ENCODE measurements at regions not wholly inside any gene's neighbourhood (a gene's known extent, or its start where the extent isn't known, plus 50 kb on each side); places are given as distances from the start of the nearest gene placed in this dataset.

GRCh38 chr2:107148496-107148895 lies 262.5 kb upstream of the ST6GAL2 start (continued):
- TF ChIP-seq, protein P1, sequence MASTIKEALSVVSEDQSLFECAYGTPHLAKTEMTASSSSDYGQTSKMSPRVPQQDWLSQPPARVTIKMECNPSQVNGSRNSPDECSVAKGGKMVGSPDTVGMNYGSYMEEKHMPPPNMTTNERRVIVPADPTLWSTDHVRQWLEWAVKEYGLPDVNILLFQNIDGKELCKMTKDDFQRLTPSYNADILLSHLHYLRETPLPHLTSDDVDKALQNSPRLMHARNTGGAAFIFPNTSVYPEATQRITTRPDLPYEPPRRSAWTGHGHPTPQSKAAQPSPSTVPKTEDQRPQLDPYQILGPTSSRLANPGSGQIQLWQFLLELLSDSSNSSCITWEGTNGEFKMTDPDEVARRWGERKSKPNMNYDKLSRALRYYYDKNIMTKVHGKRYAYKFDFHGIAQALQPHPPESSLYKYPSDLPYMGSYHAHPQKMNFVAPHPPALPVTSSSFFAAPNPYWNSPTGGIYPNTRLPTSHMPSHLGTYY (CRISPR knock-in tag; IDR thresholded peaks at IDR 0.05) = no peak
- no peak for TF ChIP-seq JUN (CRISPR knock-in tag; IDR thresholded peaks at IDR 0.05)
- TF ChIP-seq, protein P2, sequence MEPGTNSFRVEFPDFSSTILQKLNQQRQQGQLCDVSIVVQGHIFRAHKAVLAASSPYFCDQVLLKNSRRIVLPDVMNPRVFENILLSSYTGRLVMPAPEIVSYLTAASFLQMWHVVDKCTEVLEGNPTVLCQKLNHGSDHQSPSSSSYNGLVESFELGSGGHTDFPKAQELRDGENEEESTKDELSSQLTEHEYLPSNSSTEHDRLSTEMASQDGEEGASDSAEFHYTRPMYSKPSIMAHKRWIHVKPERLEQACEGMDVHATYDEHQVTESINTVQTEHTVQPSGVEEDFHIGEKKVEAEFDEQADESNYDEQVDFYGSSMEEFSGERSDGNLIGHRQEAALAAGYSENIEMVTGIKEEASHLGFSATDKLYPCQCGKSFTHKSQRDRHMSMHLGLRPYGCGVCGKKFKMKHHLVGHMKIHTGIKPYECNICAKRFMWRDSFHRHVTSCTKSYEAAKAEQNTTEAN (CRISPR knock-in tag; IDR thresholded peaks at IDR 0.05) = no peak
- no peak for TF ChIP-seq ZNF416 (CRISPR knock-in tag; IDR thresholded peaks at IDR 0.05)

GRCh38 chr2:107160640-107161239 lies 274.8 kb upstream of the ST6GAL2 start:
- H3K9me3 Mint-ChIP-seq = peaks cover 9% of the 10 kb centered on the region; the same call in 1 of the 2 replicates
- H3K4me1 Mint-ChIP-seq = no peaks in the 10 kb centered on the region
- ChIA-PET CTCF (no interaction called here), POLR2A (no interaction called here)
- no peak overlapping the region for H3K27ac Mint-ChIP-seq
- no peaks in the 10 kb centered on the region for H3K36me3 Mint-ChIP-seq
- H3K4me3 Mint-ChIP-seq = no peak overlapping the region
- H3K27me3 Mint-ChIP-seq (ENCODE audit: low read depth) = no peaks in the 10 kb centered on the region
- TF ChIP-seq MXD4 (CRISPR knock-in tag; IDR thresholded peaks at IDR 0.05; ENCODE audit: borderline replicate concordance) = no peak
- TF ChIP-seq, protein P3, sequence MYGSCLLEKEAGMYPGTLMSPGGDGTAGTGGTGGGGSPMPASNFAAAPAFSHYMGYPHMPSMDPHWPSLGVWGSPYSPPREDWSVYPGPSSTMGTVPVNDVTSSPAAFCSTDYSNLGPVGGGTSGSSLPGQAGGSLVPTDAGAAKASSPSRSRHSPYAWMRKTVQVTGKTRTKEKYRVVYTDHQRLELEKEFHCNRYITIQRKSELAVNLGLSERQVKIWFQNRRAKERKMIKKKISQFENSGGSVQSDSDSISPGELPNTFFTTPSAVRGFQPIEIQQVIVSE (CRISPR knock-in tag; IDR thresholded peaks at IDR 0.05; ENCODE audit: borderline replicate concordance) = no peak
- no peak for TF ChIP-seq ZSCAN18 (CRISPR knock-in tag; IDR thresholded peaks at IDR 0.05)
- TF ChIP-seq ZNF396 (CRISPR knock-in tag; IDR thresholded peaks at IDR 0.05; ENCODE audit: borderline replicate concordance) = no peak
- TF ChIP-seq, protein P4, sequence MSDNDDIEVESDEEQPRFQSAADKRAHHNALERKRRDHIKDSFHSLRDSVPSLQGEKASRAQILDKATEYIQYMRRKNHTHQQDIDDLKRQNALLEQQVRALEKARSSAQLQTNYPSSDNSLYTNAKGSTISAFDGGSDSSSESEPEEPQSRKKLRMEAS (CRISPR knock-in tag; IDR thresholded peaks at IDR 0.05) = no peak
- TF ChIP-seq NR3C1 (CRISPR knock-in tag; conservative IDR thresholded peaks at IDR 0.05; ENCODE audit: low read depth) = no peak
- DNase-seq (ENCODE audit: low spot score) = no peak
- no peak for ATAC-seq

- no peak for ATAC-seq
- DNase-seq (ENCODE audit: low spot score) = no peak
- Mint-ChIP-seq H3K4me3 (no peak overlapping the region), H3K36me3 (no peaks in the 10 kb centered on the region), H3K27me3 (ENCODE audit: low read depth) (no peaks in the 10 kb centered on the region), H3K9me3 (no peaks in the 10 kb centered on the region), H3K27ac (no peak overlapping the region), H3K4me1 (no peaks in the 10 kb centered on the region)
- TF ChIP-seq MYBL2 (CRISPR knock-in tag; IDR thresholded peaks at IDR 0.05) (no peak), ZNF232 (CRISPR knock-in tag; IDR thresholded peaks at IDR 0.05) (no peak), NR1H2 (CRISPR knock-in tag; IDR thresholded peaks at IDR 0.05) (no peak)
- TF ChIP-seq, protein P5, sequence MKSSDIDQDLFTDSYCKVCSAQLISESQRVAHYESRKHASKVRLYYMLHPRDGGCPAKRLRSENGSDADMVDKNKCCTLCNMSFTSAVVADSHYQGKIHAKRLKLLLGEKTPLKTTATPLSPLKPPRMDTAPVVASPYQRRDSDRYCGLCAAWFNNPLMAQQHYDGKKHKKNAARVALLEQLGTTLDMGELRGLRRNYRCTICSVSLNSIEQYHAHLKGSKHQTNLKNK (CRISPR knock-in tag; IDR thresholded peaks at IDR 0.05) = no peak
- TF ChIP-seq, protein P3 (CRISPR knock-in tag; IDR thresholded peaks at IDR 0.05; ENCODE audit: borderline replicate concordance) = no peak
- ChIA-PET POLR2A (no interaction called here), CTCF (no interaction called here)
Measured at GRCh38 chr2:107168141-107168540, 282.2 kb upstream of the ST6GAL2 start.

GRCh38 chr2:107174171-107174570 lies 288.2 kb upstream of the ST6GAL2 start:
- POLR2A ChIA-PET = no interaction called here
- DNase-seq (ENCODE audit: low spot score) (no peak), ATAC-seq (no peak)
- CTCF ChIA-PET = no interaction called here
- peaks cover 1% of the 10 kb centered on the region; the same call in 1 of the 2 replicates for H3K4me1 Mint-ChIP-seq
- H3K9me3 Mint-ChIP-seq = no peaks in the 10 kb centered on the region
- no peaks in the 10 kb centered on the region for H3K27me3 Mint-ChIP-seq (ENCODE audit: low read depth)
- H3K36me3 Mint-ChIP-seq = no peaks in the 10 kb centered on the region
- no peak overlapping the region for H3K27ac Mint-ChIP-seq
- no peak overlapping the region for H3K4me3 Mint-ChIP-seq
- TF ChIP-seq IRF2 (CRISPR knock-in tag; IDR thresholded peaks at IDR 0.05; ENCODE audit: borderline replicate concordance, low read depth) = no peak
- no peak for TF ChIP-seq NR1H2 (CRISPR knock-in tag; IDR thresholded peaks at IDR 0.05)
- TF ChIP-seq, protein P4 (CRISPR knock-in tag; IDR thresholded peaks at IDR 0.05) = no peak
- no peak for TF ChIP-seq FOXP1 (CRISPR knock-in tag; IDR thresholded peaks at IDR 0.05; ENCODE audit: borderline replicate concordance)
- TF ChIP-seq, protein P6, sequence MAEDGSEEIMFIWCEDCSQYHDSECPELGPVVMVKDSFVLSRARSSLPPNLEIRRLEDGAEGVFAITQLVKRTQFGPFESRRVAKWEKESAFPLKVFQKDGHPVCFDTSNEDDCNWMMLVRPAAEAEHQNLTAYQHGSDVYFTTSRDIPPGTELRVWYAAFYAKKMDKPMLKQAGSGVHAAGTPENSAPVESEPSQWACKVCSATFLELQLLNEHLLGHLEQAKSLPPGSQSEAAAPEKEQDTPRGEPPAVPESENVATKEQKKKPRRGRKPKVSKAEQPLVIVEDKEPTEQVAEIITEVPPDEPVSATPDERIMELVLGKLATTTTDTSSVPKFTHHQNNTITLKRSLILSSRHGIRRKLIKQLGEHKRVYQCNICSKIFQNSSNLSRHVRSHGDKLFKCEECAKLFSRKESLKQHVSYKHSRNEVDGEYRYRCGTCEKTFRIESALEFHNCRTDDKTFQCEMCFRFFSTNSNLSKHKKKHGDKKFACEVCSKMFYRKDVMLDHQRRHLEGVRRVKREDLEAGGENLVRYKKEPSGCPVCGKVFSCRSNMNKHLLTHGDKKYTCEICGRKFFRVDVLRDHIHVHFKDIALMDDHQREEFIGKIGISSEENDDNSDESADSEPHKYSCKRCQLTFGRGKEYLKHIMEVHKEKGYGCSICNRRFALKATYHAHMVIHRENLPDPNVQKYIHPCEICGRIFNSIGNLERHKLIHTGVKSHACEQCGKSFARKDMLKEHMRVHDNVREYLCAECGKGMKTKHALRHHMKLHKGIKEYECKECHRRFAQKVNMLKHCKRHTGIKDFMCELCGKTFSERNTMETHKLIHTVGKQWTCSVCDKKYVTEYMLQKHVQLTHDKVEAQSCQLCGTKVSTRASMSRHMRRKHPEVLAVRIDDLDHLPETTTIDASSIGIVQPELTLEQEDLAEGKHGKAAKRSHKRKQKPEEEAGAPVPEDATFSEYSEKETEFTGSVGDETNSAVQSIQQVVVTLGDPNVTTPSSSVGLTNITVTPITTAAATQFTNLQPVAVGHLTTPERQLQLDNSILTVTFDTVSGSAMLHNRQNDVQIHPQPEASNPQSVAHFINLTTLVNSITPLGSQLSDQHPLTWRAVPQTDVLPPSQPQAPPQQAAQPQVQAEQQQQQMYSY (CRISPR knock-in tag; IDR thresholded peaks at IDR 0.05) = no peak
